Parathyroid adenoma (tissue), 2 donors: ENCODE measurements at regions not wholly inside any gene's neighbourhood (a gene's known extent, or its start where the extent isn't known, plus 50 kb on each side); places are given as distances from the start of the nearest gene placed in this dataset.

Experiments
- H2AFZ ChIP-seq: fragments of 300-600 bp; sonication (generic); one replicate; pipeline ENCODE4 v1.7.0; 2017; ENCODE audit warnings: antibody characterized with exemption, mild to moderate bottlenecking
- H3K27ac ChIP-seq: fragments of 300-600 bp; sonication (generic); one replicate; pipeline ENCODE4 v1.7.0; 2017
- H3K27me3 ChIP-seq: fragments of 300-600 bp; sonication (generic); one replicate; pipeline ENCODE4 v1.7.0; 2017; ENCODE audit warnings: low read length; ENCODE audit not compliant: control insufficient read depth, insufficient read depth
- H3K36me3 ChIP-seq: fragments of 300-600 bp; sonication (generic); one replicate; pipeline ENCODE4 v1.7.0; 2017; ENCODE audit warnings: low read length; ENCODE audit not compliant: control insufficient read depth, insufficient read depth
- H3K4me1 ChIP-seq: fragments of 300-600 bp; sonication (generic); one replicate; pipeline ENCODE4 v1.7.0; 2017; ENCODE audit warnings: control low read depth
- H3K4me2 ChIP-seq: fragments of 300-600 bp; sonication (generic); one replicate; pipeline ENCODE4 v1.7.0; 2017; ENCODE audit warnings: low read length
- H3K4me3 ChIP-seq: fragments of 300-600 bp; sonication (generic); one replicate; pipeline ENCODE4 v1.7.0; 2017; ENCODE audit warnings: low read depth, low read length
- H3K79me2 ChIP-seq: fragments of 300-600 bp; sonication (generic); one replicate; pipeline ENCODE4 v1.7.0; 2017; ENCODE audit warnings: control low read depth
- H3K9ac ChIP-seq: fragments of 300-600 bp; sonication (generic); one replicate; pipeline ENCODE4 v1.7.0; 2017; ENCODE audit warnings: mild to moderate bottlenecking
- H3K9me3 ChIP-seq: fragments of 300-600 bp; sonication (generic); one replicate; pipeline ENCODE4 v1.7.0; 2017; ENCODE audit warnings: low read length; ENCODE audit not compliant: control insufficient read depth
- TF ChIP-seq, protein P1 (sequence below): fragments of 300-600 bp; sonication (generic); IDR thresholded peaks from one replicate; pipeline ENCODE4 v1.7.0; 2017; ENCODE audit warnings: antibody characterized with exemption, mild to moderate bottlenecking
- donor health status: primary hyperparathyroidism.

DNA sequence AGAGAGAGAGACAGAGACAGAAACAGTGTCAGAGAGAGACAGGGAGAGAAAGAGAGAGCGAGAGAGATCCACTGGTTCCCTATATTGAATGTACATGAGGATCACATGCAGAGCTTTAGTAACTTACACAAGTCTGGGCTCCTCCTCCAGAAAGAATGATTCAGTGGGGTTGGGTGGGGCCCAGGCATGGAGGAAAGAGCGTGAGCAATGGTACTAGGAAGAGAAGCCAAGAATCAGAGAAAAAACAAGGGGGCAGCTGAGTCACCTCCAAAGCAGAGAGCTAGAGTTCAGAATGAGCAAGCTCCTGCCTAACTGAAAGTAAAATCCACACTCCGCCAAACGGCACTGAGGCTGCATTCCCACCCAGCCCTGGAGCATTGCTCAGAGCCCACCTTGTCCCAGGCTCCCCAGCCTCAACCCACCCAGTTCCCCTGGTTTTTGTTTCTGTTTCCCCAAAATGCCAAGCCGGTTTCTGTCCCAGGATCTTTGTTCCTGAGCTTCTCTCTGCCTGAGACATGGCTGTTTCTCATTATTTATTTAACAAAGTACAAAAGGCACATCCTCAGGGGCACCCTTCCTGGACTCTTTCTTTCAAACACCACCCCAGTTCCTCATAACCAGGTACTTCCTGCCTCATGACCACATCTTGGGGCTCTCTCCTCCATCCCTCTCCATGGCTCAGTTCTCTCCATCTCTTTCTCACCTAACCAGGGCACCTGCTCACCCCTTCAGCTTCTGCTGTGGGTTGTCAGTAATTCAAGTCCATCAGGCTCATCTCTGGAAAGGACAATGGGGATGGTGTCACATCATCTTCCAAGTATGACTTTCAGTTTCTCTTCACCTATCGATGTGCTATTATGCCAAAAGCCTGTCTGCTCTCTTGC, 670.3 kb upstream of the TBX3 start:
- Histone ChIP-seq H3K27ac (no peak overlapping the region), H3K27me3 (no peaks in the 10 kb centered on the region), H3K79me2 (no peaks in the 10 kb centered on the region), H3K4me3 (no peak overlapping the region), H2AFZ (no peak overlapping the region), H3K36me3 (no peaks in the 10 kb centered on the region), H3K4me2 (no peak overlapping the region), H3K4me1 (no peaks in the 10 kb centered on the region), H3K9me3 (no peaks in the 10 kb centered on the region), H3K9ac (no peak overlapping the region)
- TF ChIP-seq, protein P1, sequence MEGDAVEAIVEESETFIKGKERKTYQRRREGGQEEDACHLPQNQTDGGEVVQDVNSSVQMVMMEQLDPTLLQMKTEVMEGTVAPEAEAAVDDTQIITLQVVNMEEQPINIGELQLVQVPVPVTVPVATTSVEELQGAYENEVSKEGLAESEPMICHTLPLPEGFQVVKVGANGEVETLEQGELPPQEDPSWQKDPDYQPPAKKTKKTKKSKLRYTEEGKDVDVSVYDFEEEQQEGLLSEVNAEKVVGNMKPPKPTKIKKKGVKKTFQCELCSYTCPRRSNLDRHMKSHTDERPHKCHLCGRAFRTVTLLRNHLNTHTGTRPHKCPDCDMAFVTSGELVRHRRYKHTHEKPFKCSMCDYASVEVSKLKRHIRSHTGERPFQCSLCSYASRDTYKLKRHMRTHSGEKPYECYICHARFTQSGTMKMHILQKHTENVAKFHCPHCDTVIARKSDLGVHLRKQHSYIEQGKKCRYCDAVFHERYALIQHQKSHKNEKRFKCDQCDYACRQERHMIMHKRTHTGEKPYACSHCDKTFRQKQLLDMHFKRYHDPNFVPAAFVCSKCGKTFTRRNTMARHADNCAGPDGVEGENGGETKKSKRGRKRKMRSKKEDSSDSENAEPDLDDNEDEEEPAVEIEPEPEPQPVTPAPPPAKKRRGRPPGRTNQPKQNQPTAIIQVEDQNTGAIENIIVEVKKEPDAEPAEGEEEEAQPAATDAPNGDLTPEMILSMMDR: no peak

DNA sequence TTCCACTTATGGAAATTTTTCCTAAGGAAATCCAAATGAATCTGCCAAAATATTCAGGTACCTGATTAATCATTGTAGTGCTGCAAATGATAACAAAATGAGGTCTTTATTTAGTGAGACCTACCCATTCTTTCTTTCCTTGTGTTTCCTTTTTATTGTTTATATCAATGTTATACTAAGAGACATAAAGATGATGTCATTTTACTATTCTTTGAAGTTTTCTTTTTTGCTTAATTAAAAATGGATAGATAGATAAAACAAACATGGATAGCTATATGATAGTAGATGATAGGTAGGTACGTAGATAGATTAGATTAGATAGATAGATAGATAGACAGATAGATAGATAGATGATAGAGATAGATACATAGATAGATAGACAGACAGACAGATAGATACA, 669.5 kb upstream of the TBX3 start:
- Histone ChIP-seq H3K9ac (no peak overlapping the region), H3K4me3 (no peak overlapping the region), H3K4me2 (no peak overlapping the region), H2AFZ (no peak overlapping the region), H3K4me1 (no peaks in the 10 kb centered on the region), H3K36me3 (no peaks in the 10 kb centered on the region), H3K79me2 (no peaks in the 10 kb centered on the region), H3K9me3 (no peaks in the 10 kb centered on the region), H3K27ac (no peak overlapping the region), H3K27me3 (no peaks in the 10 kb centered on the region)
- TF ChIP-seq, protein P1: no peak

DNA sequence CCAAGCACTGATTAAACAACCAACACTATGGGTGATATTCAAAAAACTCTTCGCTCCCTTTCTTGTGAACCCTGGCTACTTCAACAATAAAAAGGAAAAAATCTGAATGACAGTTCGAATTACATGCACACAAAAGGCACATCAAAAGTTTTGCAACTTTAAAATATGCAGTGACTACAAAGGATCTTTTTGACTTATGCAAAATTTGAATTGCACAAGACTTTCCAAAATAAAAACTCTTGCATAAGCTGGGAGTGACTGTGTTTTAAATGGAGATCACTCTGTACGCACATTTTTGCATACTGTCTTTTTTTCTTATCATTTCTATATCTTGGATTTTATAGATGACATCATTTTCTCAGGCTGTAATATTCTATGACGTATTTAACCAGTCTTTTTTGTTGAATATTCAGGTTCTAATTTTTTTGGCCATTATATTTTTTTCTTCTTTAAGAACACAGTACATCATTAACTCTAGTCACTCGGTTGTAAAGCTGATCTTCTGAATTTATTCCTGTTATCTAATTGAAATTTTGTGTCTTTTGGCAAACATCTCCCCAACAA, 667.6 kb upstream of the TBX3 start:
- no peaks in the 10 kb centered on the region for H3K9me3 ChIP-seq
- no peak overlapping the region for H3K4me2 ChIP-seq
- no peaks in the 10 kb centered on the region for H3K36me3 ChIP-seq
- H3K27ac ChIP-seq: no peak overlapping the region
- no peak overlapping the region for H2AFZ ChIP-seq
- H3K27me3 ChIP-seq: no peaks in the 10 kb centered on the region
- no peak overlapping the region for H3K9ac ChIP-seq
- no peaks in the 10 kb centered on the region for H3K79me2 ChIP-seq
- H3K4me3 ChIP-seq: no peak overlapping the region
- TF ChIP-seq, protein P1: no peak
- H3K4me1 ChIP-seq: no peaks in the 10 kb centered on the region

DNA sequence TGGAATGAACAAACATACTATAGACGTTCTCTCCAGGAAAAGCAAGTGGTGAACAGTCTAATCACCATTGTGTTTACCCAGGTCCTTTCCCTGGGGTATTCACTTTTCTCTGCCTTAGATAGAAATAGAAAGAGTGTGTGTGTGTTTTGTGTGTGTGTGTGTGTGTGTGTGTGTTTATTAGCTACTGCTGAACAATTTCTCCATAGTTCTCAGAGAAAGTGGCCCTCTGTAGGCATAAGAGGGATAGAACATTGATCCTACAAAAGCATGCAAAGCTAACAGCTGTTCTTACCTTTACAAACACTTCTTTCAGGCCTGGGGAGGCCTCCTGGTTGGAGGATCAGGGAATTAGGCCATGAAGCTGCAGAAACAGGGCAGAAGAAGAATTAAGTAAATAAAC, 665.7 kb upstream of the TBX3 start:
- no peak overlapping the region for H3K9ac ChIP-seq
- H3K4me2 ChIP-seq: no peak overlapping the region
- no peak overlapping the region for H2AFZ ChIP-seq
- no peaks in the 10 kb centered on the region for H3K36me3 ChIP-seq
- no peaks in the 10 kb centered on the region for H3K79me2 ChIP-seq
- no peaks in the 10 kb centered on the region for H3K9me3 ChIP-seq
- TF ChIP-seq, protein P1: no peak
- H3K27ac ChIP-seq: no peak overlapping the region
- no peaks in the 10 kb centered on the region for H3K27me3 ChIP-seq
- H3K4me3 ChIP-seq: no peak overlapping the region
- H3K4me1 ChIP-seq: no peaks in the 10 kb centered on the region

DNA sequence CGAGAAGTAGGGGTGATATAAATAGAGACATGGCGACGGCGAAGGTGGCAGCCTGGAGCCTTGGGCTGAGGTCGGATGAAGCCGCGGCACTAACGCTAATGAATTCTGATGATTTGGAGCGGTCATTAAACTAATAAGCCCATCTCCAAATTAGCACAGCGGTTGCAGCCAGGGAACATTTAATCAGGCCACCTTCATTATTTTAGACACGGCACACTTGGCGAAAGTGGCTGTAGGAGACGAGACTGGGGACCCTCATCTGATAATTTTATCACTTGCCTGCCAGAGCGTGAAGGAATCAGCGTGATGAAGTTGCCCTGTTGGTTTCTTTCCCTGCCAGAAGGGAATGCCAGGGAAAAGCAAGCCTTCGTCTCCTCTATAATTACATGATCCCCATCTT, 664.3 kb upstream of the TBX3 start:
- H3K27me3 ChIP-seq: no peaks in the 10 kb centered on the region
- no peaks in the 10 kb centered on the region for H3K9me3 ChIP-seq
- H3K9ac ChIP-seq: no peak overlapping the region
- no peak overlapping the region for H3K4me3 ChIP-seq
- H2AFZ ChIP-seq: no peak overlapping the region
- TF ChIP-seq, protein P1: no peak
- H3K79me2 ChIP-seq: no peaks in the 10 kb centered on the region
- H3K4me1 ChIP-seq: no peaks in the 10 kb centered on the region
- H3K4me2 ChIP-seq: no peak overlapping the region
- no peak overlapping the region for H3K27ac ChIP-seq
- no peaks in the 10 kb centered on the region for H3K36me3 ChIP-seq
